WERI-Rb-1 (cell line): ENCODE measurements at regions not wholly inside any gene's neighbourhood (a gene's known extent, or its start where the extent isn't known, plus 50 kb on each side); places are given as distances from the start of the nearest gene placed in this dataset.
"Not testable (repeated sequence)": the region's sequence is repeated elsewhere in the genome, so short reads cannot be mapped to it uniquely, and the experiment has no call there.

Experiments used
- DNase-seq: peaks from one replicate; pipeline ENCODE4 v3.0.0-alpha.2; 2020
- H3K27ac ChIP-seq: fragments of 250-450 bp; sonication (Bioruptor Pico); 2 replicates; pipeline ENCODE4 v1.5.1; 2020; ENCODE audit warnings: mild to moderate bottlenecking, moderate library complexity
- H3K27me3 ChIP-seq: fragments of 250-450 bp; sonication (Bioruptor Pico); 2 replicates; pipeline ENCODE4 v1.5.1; 2021; ENCODE audit warnings: mild to moderate bottlenecking, low read depth, moderate library complexity; ENCODE audit not compliant: insufficient read depth, severe bottlenecking
- H3K36me3 ChIP-seq: fragments of 250-450 bp; sonication (Bioruptor Pico); 2 replicates; pipeline ENCODE4 v1.5.1; 2020; ENCODE audit warnings: mild to moderate bottlenecking, moderate library complexity
- H3K4me3 ChIP-seq: 2 replicates; pipeline ENCODE4 v1.5.1; 2011; ENCODE audit warnings: low read depth, mild to moderate bottlenecking, control low read depth, low read length
- H3K9me3 ChIP-seq: fragments of 250-450 bp; sonication (Bioruptor Pico); 2 replicates; pipeline ENCODE4 v1.5.1; 2021; ENCODE audit warnings: mild to moderate bottlenecking, moderate library complexity; ENCODE audit not compliant: severe bottlenecking
- CTCF ChIP-seq: IDR thresholded peaks from 2 replicates; pipeline ENCODE4 v1.5.1; 2011; ENCODE audit warnings: low read depth, mild to moderate bottlenecking, control low read depth, inconsistent platforms, low read length

- DNase-seq = no peak
- H3K27me3 ChIP-seq = no peaks in the 10 kb centered on the region
- no peak for TF ChIP-seq CTCF
- H3K36me3 ChIP-seq = no peaks in the 10 kb centered on the region
- H3K9me3 ChIP-seq = no peaks in the 10 kb centered on the region
- H3K4me3 ChIP-seq = no peak overlapping the region
- H3K27ac ChIP-seq = no peak overlapping the region
Measured at GRCh38 chr3:26472345-26472744, 150.2 kb upstream of the LRRC3B start.

- Histone ChIP-seq H3K27ac (no peak overlapping the region), H3K27me3 (no peaks in the 10 kb centered on the region), H3K36me3 (no peaks in the 10 kb centered on the region), H3K4me3 (no peak overlapping the region), H3K9me3 (no peaks in the 10 kb centered on the region)
- TF ChIP-seq CTCF = no peak
- DNase-seq = no peak
Measured at GRCh38 chr3:26474706-26475105, 147.9 kb upstream of the LRRC3B start.

DNA sequence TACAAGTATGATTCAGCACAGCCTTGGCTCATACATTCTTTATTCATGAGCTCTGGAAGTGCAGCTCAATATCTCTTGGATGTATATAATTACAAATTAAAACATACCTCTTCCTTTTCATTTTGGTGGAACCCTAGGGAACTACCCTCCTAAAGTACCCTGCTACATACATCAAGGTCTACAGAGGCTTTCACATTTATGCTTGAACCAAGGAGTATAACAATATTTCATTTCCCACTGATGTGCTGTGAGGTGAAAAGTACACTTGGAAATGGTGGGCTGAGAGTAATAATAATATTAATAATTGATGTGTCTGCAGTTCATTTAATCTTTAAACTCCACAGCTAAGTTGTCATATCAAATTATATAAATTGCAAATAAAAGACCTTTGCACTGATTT, 142.2 kb upstream of the LRRC3B start:
- H3K9me3 ChIP-seq = no peaks in the 10 kb centered on the region
- no peaks in the 10 kb centered on the region for H3K36me3 ChIP-seq
- no peak for DNase-seq
- no peak for TF ChIP-seq CTCF
- no peak overlapping the region for H3K4me3 ChIP-seq
- no peaks in the 10 kb centered on the region for H3K27me3 ChIP-seq
- H3K27ac ChIP-seq = no peak overlapping the region

- Histone ChIP-seq H3K9me3 (no peaks in the 10 kb centered on the region), H3K4me3 (no peak overlapping the region), H3K27me3 (no peaks in the 10 kb centered on the region), H3K27ac (no peak overlapping the region), H3K36me3 (no peaks in the 10 kb centered on the region)
- peak; percentile 47; the same call in 1 of the 2 replicates for TF ChIP-seq CTCF
- DNase-seq = peak; percentile 37
Measured at GRCh38 chr3:26484140-26484539, 138.4 kb upstream of the LRRC3B start.

GRCh38 chr3:26498271-26498670, 124.3 kb upstream of the LRRC3B start:
- DNase-seq = no peak
- no peak for TF ChIP-seq CTCF
- Histone ChIP-seq H3K27me3 (peaks cover 2% of the 10 kb centered on the region), H3K36me3 (no peaks in the 10 kb centered on the region), H3K27ac (no peak overlapping the region), H3K4me3 (no peak overlapping the region), H3K9me3 (no peaks in the 10 kb centered on the region)

DNA sequence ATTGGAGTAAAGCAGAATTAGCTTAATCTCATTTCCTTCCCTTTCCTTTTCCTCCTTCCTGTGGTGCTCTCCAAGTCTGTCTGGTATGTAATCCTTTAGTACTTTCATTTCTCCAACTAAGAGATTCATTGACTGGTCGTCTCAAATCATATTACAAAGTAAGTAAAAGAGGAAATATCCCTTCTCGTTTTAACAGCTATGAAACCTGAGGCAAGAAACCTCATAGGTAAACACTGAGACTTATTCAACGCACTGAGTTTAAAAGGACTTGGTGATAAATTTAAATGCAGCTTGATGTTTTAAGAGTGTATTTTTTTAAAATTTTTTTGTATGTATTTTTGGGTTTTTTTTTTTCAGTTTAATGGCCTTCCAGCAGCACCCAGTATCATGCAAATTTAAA, 117.2 kb upstream of the LRRC3B start:
- Histone ChIP-seq H3K9me3 (no peaks in the 10 kb centered on the region), H3K27me3 (peaks cover 21% of the 10 kb centered on the region), H3K36me3 (no peaks in the 10 kb centered on the region), H3K4me3 (no peak overlapping the region), H3K27ac (no peak overlapping the region)
- DNase-seq = no peak
- no peak for TF ChIP-seq CTCF

- H3K27ac ChIP-seq, H3K36me3 ChIP-seq, DNase-seq, H3K27me3 ChIP-seq, H3K9me3 ChIP-seq, H3K4me3 ChIP-seq: not testable (repeated sequence)
Measured at GRCh38 chr3:26514445-26515029, 108.0 kb upstream of the LRRC3B start.
